ENCODE measurements at regions not wholly inside any gene's neighbourhood (a gene's known extent, or its start where the extent isn't known, plus 50 kb on each side); places are given as distances from the start of the nearest gene placed in this dataset.
"Not testable (repeated sequence)": the region's sequence is repeated elsewhere in the genome, so short reads cannot be mapped to it uniquely, and the experiment has no call there.

- peak; percentile 10 for DNase-seq
These were observed 102.6 kb upstream of the SATB1 start for GRCh38 chr3:18527691-18528090.

DNA sequence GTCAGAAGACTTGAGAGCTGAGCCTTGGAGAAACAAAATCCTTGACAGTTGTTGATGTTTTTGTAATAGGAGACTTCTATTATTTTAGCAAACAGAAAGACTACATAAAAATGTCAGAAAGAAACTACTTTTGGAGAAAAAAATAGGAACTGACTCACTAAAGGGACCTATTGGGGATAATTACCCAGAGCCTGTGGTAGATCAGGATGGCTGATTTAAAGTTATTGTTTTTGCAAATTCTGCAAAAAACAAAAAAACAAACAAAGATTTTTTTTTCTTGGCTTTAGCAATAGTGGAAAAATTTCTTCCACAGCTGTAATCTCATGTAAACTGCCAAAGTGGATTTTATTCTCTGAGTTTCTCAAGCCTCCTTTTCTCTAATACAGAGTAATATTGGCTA, 101.5 kb upstream of the SATB1 start:
- no peak for DNase-seq

GRCh38 chr3:18516170-18516569, 91.0 kb upstream of the SATB1 start:
- not testable (repeated sequence) for DNase-seq

- DNase-seq: no peak
These were observed 88.0 kb upstream of the SATB1 start for GRCh38 chr3:18513091-18513490.

DNA sequence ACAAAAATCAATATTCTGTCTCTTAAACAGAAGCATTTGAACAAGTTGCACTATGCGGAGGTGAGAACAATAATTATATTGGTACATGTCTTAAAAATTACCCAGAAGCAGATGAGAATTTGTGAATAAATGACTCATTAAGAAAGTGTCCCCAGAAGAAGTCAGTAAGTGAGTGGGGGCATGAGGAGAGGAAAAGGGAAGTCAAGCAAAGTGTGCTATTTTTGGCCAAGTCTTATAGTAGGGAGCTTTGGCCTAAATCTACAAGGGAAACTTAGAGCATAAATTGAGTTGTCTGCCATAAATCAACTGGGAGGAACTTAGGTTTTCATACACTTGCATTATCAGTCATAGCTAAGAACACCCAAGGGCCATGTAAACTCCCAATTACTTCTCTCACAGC, 86.9 kb upstream of the SATB1 start:
- DNase-seq: no peak

GRCh38 chr3:18510947-18511346, 85.8 kb upstream of the SATB1 start:
- no peak for DNase-seq

DNA sequence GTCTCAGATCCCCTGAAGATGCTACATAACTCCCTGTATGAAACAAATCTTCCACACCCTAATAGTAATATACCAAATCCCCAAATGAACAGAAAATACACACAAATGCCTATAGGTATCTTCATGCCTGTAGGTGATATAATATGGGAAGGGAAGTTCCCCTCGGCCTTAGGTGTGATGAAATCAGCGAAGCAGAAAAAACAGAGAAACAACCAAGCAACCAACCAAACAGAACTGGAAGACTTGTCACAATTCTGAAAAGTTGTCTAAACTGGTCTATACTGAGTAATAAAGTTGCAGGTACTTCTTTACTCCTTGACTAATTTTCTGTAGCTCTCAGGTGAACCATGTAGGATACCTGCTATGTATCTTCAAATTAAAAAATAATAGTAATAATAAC, 82.2 kb upstream of the SATB1 start:
- DNase-seq: no peak

- no peak for DNase-seq
These were observed 79.9 kb upstream of the SATB1 start for GRCh38 chr3:18505056-18505455.

DNA sequence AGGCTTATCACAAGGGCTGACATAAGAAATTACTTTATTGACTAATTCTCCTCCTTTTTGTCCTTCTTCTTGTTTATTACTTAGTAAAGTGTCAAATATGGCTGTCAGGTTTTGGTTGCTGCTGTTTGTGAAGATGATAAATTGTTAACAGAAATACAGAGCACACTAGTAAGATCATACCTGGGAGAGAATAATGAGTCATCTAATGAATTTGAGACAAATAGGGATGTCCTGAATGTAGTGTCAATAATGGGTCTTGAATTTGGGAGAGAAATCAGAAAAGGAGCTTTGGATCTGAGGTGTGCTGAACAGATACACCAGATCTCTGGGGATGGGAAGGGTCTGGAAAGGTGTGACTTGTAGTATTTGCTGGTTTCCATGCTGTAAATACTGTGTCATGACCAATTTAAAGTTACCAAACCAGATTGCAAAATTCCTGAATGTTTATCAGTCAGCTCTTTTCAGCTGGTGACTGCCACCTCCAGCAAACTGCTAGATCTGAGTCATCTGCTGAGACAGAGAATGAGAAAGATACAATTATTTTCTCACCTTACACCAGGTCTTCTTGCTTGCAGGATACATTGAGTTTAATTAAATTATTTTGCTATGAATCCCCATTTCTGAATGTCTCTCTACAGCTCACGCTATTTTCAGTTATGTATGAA, 76.7 kb upstream of the SATB1 start:
- DNase-seq: no peak

DNA sequence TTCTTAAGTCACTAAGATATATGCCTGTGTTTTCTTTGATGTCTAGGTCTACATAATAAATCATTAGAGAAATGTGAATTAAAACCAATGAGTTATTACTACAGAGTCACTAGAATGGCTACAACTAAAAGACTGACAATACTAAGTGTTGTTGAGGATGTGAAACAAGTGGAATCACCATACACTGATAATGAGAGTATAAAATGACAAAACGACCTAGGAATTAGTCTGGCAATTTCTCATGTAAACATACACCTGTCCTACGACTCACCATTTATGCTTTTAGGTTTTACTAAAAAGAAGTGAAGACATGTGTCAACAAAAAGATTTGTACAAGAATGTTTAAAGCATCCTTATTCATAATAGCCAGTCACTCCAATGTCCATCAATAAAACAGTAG, 75.2 kb upstream of the SATB1 start:
- DNase-seq: no peak

DNA sequence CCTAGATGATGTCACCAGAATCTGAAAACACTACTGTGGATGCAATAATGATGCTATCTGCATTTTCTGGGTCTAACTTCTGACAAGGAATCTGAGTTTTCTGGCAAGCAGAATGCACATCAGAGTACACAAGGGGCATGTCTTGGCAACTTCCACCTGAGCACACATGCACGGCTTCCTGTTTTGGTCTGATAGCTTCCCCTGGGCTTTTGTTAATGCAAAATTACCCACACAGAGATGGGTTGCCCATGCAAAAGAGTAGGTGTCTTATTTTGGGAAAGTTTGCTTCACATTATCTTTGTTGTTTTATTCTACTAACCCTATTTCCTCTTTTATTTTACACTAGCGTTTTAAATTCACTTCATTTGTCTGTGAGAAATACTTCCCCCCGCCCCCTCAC, 74.2 kb upstream of the SATB1 start:
- peak; percentile 37 for DNase-seq

GRCh38 chr3:18494251-18494650, 69.1 kb upstream of the SATB1 start:
- DNase-seq: no peak

DNA sequence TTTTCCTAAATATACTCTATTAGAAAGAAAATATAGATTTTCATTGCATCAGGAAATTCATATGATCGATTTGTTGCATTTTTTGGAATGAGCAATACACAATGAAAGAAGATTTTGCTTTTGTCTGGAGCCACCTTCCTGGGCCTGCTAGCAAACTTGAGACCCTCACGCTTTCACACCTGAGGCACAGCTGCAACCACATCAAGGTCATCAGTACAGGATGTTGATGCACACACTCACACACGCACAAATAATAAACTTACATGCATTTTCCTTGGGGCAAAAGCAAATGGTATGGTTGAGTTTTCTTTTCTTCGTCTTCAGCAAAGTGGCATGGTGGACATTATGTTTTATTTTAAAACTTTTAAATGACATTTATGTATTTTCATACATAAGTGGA, 64.8 kb upstream of the SATB1 start:
- DNase-seq: peak; percentile 37

DNA sequence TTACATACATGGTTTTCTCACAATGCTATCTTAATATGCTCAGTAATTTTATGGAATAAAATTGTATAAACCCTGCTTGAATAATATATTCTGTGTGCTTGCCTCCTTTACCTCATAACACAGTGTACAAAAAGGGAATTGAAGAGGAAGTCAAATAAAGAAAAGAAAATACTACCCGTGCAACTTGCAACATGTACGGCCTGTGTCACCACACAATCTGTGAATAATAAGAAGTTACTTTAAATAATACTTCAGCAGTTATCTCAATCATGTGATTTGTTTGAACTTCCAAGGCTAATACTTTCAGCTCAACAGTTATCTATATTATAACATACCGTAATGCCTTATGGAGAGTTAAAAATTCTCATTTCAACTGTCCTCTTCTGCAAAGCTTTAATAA, 58.1 kb upstream of the SATB1 start:
- DNase-seq: no peak

- no peak for DNase-seq
These were observed 56.9 kb upstream of the SATB1 start for GRCh38 chr3:18481946-18482548.

DNA sequence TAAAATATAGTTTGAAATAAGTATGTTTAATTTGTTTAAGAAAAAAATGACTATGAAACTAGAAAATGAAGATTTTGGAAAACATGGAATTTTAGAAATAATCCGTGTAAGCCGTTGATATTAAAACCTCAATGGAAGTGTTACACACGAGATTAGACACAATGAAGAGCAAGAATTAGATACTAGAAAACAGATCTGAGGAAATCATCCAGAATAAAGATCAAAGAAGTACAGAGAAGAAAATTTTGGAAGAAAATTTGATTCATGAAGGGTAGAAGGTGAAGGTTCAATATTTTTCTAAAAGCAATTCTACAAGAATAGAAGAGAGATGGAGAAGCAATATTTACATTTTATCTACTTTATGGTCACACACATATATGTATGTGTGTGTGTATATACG, 52.5 kb upstream of the SATB1 start:
- no peak for DNase-seq

All from CD4-positive, alpha-beta T cell treated with Interleukin-12 subunit alpha and Interleukin-12 subunit beta, for 1 hour (primary cell).